22Rv1 (cell line): ENCODE measurements at regions not wholly inside any gene's neighbourhood (a gene's known extent, or its start where the extent isn't known, plus 50 kb on each side); places are given as distances from the start of the nearest gene placed in this dataset.

ENCODE experiments used
- CTCF ChIP-seq: fragments of 450-650 bp; IDR thresholded peaks from 2 replicates; pipeline ENCODE4 v1.5.1; 2017; ENCODE audit warnings: mild to moderate bottlenecking
- ZFX ChIP-seq: fragments of 450-650 bp; IDR thresholded peaks from 2 replicates; pipeline ENCODE4 v1.6.1; 2017; ENCODE audit warnings: antibody characterized with exemption, borderline replicate concordance

DNA sequence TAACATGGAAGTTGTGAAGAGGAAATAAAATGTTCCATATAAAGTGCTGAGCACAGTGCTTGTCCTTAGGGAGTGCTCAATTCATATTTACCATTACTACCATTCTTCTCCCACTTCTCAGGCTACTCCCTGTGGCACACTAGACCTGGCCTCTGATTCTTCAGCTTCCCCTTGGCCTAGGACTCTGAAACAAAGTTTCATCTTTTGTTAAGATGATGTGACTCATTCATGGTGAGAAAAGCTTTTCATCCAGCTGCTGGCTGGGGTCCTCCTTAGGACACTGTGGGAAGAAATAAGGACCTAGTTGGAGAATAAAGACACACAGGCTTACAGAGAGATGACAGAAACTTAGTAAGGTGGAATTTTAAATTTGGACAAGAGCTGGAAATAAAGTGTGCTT, 314.8 kb downstream of the CDC5L start:
- TF ChIP-seq CTCF: no peak
- TF ChIP-seq ZFX: no peak
